Renal cortical epithelial cell (primary cell): ENCODE measurements at regions not wholly inside any gene's neighbourhood (a gene's known extent, or its start where the extent isn't known, plus 50 kb on each side); places are given as distances from the start of the nearest gene placed in this dataset.
A peak's percentile ranks its signal among the peaks of the same experiment; 100 is the strongest.

Source experiments
- DNase-seq: peaks from one replicate; pipeline ENCODE4 v3.0.0-alpha.2; 2011; ENCODE audit warnings: low read depth

DNA sequence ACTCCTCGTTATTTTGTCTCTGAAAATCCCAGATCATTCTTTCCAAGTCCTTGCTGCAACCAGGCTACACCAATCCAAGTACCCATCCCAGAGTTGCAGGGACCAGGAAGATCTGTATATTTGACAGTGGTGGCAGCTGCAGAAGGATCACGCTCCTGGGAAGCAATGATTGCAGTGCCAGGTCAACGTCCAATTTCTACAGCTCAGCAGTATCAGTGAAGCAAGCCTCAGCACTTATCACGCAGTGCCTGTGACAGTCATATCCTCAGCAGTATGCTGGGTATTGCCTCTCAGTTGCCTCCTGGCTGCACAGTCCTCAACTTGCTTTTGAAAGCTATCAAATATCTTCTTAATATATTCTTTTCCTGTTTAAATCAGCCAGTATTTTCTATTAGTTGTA, 66.7 kb downstream of the BARHL2 start:
- no peak for DNase-seq

DNA sequence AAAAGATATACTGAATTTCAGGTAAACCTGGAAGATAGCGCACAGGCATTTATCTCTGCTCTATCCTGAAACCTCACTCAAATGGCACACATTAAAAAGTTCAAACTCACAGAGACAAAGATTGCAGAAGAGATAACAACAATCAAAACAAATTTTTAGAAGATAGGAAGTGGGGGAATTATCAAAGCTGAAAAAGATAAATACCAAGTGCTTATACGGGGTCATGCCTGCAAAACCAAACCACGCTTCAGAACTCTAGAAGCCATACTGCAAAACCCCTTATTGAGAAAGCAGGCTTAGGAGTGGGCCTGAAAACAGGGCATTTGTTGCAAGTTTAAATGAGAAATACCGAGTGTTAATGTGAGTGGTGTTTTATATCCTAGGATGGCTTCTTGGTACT, 76.8 kb downstream of the BARHL2 start:
- no peak for DNase-seq

DNA sequence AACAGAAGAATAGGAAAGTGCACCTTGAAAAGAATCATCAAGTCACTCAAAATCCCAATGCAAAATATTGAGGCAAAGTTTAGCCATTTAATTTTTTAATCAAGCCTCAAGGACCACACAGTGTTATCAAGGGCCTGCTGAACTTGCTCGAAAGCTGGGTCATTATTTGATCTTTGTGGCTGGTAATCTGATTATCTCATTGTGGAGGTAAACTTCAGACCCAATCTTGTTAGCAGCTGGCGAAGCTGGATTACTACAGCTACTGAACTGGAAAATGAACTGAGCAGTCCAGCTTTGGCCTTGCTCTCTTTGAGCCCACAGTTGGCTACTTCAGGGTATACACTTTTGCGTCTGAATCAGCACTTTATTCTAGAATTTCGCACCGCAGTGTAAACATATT, 94.4 kb downstream of the BARHL2 start:
- no peak for DNase-seq

DNA sequence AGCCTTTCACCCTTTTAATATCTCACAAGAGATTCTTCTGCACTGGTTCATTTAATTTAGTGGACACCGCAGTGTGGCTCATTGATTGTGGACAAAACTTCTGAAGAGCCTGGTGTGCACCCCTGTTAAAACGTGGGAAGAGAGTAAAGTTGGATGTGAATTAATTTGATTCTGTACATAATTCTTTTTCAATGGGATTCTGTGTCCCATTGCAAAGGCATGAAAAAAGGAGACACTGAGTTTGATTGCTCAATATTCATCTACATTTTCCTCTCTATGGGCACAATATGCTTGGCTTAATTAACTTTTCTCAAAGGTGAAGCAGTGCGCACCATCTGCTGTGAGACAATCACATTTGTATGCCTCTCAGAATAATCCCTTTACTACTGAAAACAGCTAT, 95.1 kb downstream of the BARHL2 start:
- DNase-seq, result no peak

DNA sequence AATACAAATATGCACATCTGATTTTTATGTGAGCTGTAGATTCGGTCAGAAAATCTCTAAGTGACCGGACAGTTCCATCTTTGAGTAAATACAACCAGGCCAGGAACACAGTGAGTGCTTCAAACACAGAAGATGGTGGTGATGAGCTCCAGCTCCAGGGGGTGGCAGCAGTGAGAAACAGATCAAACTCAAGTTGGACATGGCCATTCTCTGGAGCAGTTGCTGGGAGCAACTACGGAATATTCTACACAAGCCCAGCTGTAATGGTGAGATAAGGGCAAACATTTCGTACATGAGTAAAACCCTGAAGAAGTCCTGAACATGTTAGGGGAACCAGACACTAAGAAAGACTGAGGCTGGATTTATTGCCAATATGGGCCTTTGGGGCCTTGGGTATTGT, 100.7 kb downstream of the BARHL2 start:
- no peak for DNase-seq

DNA sequence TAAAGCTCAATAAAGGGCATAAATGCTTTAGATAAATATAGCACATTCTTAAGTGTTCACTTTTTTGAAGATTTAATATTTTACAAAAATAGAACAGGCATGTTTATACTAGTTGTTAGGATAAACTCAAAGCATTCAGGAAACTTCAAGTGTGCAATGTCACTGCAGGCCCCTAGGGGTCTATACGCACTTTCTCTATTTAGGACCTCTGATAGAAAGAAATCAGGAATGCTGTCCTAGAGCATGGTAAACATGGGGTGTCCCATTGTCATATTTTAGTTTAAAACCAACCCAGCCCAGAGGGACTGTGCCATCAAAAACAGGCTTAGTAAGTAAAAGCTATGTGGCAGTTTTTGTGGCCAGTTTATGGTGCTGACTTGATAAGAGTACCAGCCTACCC, 102.2 kb downstream of the BARHL2 start:
- no peak for DNase-seq

DNA sequence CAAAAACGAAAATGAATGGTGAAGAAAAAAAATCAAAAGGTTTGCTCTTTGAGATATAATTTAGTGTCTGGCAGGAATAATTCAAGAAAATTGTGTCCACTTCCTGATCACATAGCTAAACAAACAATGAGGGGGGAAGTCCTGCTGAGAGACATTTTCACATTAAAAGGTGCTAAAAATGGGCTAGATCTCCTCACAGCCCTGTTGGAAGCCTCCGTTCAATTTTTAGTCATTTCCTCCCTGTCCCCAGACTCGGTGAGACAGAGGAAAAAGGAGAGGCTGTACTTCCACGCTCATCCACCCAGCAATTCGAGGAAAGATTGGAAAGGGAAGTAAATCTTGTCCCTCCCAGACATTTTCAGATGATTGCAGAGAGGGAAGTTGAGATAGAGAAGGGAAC, 103.7 kb downstream of the BARHL2 start:
- no peak for DNase-seq

DNA sequence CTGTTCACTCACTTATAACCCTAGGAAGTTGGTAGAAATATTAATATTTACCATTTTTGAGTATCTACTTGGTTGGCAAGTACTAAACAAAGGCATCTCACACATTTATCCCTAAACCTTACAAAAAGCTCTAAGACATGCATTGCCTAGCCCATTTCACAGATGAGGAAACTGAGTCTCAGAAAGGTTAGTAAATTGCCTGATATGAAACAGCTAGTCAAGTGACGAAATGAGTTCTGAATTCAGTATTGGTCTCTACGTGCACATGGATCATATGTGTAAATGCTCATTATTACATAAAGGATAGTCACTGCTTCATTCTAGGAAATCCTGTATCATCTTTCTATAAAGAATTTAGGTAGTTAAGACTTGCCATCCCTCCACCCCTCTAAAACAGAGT, 105.1 kb downstream of the BARHL2 start:
- no peak for DNase-seq

DNA sequence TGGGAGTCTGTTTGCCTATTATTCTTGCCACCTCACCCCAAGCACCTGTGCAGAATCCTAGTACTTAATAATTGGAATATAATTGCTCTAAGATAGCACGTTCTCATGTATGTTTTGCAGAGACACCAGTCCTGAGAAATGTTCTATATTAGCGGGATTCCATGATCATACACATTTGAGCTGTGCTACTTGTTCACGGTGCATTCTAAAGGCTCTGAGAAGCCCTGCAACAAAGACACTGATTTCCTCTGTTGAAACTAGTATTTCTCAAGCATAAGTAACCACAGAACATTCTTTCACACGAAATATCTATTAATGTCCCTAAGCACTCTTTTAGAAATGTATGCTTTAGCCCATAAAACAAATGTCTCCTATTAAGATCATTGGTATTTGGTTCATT, 109.4 kb downstream of the BARHL2 start:
- DNase-seq, result no peak

DNA sequence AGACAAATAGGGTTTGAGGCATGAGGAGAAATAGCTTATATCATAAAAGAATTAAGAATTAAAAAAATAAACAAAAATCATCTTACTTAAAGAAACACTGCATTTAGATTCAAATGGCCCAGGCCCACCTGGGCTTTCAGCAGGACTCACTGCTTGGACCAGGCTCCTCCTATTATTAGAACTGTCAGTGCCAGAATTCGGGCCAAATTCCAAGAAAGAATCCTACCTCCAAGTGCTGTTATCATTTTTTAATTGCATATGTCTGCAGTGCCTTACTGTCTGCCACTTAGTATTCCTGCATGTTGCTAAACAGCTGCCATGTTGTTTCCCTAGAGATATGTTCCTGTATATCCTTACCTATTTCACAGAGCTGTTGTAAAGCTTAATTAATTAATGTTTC, 112.0 kb downstream of the BARHL2 start:
- DNase-seq, result no peak

DNA sequence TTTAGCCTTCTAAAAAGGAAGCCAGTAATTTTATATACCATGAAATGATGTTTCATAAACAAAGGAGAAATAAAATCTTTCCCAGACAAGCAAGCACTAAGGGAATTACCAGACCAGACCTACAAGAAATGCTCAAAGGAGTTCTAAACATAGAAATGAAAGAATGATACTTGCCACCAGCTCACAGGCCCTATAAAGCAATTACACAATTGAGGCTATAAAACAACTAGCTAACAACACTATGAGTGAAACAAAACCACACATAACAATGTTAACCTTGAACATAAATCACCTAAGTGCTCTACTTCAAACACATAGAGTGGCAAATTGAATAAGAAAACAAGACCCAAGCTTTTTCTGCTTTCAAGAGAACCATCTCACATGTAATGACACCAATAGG, 123.8 kb downstream of the BARHL2 start:
- DNase-seq, result no peak

DNA sequence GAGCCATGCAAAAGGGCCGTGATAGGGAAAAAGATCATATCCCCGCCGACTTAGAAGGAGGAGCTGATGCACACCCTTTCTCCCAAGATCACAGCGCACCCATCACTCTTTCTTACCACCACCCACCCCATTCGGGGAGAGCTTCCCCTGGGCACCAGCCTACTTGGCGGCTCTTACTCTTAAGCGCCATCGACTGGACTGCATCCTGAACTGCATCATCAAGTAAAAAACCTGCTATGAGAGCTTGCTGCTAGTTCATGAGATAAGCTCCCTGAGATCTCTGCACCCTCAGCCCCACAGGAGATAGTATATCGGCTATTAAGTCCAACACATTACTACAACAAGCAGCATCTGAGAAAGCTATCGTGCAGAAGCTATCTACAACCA, 125.1 kb downstream of the BARHL2 start:
- no peak for DNase-seq

DNA sequence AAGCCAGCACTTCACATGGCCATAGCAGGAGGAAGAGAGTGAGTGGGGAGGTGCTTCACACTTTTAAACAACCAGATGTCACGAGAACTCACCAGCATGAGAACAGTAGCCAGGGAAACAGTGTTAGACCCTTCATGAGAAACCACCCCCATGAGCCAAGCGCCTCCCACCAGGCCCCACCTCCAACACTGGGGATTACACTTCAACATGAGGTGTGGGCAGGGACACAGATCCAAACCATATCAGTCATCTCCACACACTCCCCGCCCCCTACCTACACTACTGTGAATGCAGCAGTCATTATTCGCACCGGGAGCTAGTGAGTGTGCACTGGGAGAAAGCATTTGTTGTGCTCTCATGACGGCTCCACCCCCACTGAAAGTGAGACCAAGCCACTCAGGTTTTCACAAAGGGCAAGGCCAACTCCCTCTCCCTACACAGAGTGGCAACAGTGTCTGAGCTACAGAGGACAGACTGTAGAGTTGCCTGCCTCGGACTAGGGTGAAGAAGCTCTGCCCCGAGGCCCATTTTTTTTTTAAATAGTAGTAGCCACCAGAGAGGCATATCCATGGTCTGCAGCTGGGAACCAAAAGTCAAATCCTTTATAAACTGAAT, 125.6 kb downstream of the BARHL2 start:
- no peak for DNase-seq

DNA sequence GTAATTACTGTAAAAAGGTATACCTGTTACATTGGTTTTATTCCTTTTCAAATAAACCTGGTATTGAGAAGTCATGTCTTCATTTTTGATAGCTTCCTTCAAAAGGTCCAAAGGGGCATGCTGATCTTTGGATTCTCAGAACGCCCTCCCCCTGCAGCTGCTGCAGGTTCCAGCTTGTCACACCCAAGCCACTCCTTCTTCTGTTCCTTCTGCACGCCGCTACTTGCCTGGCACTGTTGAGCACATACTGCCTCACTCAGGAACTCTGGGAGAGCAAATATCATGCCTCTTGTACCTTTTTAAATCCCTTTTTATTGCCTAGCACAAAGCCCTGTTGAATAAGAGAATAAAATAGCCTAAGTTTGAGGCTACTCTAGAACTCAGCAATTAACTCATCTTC, 136.9 kb downstream of the BARHL2 start:
- DNase-seq, result no peak

DNA sequence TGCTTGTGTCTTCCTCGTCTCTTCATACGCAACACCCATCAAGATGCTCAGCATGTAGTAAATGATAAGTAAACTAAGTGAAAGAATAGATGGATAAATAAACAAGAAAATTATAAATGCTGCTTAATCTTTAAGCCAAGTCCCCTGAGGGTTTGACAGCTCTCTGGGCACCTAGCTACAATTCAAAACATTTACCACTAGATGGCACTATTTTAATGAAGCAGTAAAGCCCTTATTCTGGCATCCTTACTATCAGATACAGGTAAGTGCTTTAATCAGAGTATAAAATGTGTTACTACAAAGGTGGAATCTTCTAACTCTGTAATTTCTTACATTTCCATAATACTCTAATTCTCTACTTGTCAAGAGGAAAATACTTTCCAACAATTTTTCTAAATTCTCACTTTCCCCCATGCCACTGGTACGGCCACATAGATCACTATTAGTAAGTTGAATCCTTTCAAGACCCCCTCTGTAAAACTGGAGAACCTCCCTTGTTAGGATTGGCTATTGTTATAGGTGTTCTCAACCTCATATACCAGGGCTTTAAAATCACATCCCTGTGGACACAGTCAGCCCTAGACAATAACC, 137.8 kb downstream of the BARHL2 start:
- DNase-seq, result peak; percentile 58

DNA sequence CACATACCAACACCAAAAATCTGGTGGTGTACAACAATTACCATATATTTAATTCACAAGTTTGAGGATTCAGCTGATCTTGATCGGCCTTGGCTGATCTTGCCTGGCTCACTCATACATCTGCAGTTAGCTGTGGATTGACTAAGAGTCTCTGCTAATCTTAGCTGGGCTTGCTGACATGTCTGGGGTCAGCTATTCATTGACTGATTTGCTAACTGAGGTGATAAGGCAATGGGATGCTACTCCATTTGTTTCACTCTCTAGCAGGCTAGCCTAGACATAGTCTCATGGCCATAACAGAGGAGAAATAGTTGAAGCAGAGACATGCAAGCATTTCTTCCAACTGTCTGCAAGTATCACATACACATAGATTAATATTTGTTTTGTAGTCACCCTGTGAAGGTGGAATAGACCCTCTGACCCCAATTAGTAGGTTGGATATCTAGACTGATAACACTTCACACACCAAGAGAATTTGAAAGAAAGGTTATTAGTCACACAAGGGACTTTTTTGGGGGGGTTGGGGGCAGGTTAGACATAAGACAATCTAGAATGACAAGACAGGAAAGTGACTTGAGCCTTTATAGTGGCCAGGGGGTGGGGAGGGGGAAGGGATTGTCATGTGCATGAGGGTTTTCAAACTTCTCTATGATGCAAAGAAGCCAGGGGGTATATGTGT, 142.3 kb downstream of the BARHL2 start:
- no peak for DNase-seq

DNA sequence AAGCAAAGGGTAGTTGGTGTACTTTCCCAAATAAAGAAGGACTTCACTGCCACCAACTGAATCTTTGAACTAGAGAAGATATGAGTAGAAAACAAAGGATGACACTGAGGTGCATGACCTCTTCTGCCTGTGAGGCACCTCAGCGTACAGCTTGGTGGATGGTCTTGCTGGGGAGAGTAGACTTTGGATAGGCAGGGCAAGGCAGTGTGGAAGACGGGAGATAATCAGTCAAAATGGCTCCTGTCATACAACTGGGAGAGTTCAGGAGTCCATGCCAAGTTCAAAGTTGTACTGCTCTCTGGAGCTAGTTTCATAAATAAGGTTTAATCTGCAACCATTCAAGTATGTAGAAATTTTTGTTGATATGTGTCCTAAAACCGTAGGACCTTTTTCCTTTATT, 143.4 kb downstream of the BARHL2 start:
- no peak for DNase-seq

DNA sequence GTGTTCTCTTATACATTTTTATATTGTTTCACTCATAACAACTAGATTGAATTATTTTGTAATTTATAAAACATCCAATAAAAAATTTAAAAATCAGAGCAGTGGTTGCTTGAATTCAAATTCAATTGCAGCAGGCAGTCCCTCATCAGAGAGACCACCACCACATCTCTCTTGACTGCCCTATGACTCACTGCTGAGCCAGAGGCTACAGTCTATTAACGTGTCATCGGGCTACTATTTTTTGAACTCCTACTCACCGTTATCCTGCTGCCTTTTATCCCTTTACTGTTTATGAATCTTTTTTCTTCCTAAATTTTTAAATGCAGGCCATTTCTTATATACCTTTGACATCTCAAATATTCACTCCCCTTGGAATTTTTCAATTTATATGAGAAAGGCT, 144.7 kb downstream of the BARHL2 start:
- no peak for DNase-seq

DNA sequence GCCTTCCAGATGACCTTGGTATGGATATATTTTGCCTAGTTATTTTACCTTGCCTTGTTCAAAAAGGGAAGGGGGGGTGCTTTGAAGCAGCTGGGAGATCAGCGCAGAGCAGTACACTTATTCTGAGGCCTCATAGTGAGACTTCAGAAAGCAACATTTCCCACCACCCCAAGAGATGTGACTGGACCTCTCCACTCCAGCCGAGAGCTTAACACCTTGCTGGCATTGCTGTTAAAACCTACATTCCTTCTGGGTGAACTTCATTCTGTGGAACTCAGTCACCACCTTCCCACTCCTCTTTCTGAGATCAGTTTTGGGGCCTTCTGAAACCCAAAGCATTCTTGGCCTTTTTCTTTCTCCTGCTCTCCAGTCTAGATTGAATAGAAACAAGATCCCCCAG, 148.7 kb downstream of the BARHL2 start:
- DNase-seq, result no peak

DNA sequence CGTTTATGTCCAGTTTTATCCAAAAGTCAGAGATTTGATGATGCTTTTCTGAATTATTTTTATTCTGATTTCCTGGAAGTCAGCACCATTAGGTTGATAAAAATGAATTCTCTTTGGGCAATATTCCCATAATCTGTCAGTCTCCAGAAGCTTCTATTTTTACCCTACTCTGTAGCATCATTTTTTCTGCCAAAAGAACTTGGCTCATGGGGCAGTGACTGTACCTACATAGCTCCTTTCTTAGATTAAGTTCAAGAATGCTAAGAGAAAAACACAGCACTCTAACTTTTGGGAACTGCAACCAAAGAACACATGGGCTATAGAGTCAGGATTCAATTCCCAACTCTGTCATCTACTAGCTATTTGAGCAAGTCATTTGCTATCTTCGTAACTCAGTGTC, 152.9 kb downstream of the BARHL2 start:
- no peak for DNase-seq

DNA sequence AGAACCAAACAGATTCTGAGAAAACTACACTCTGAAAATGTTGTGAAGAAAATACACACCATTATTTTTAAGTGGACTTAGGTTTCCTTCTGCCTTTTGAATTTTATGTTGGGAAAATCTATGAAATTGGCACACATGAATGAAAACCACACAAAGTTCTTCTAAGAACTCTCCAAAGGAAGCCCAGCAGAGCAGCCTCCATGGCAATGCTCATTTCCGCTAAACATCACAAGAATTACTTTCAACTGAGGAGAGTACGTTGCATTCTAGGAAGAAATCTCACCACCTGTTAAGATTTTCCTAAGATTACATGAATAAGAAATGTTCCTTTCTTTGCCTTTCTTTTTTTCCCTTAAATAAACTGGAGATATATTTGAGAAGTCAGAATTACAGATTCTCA, 154.2 kb downstream of the BARHL2 start:
- DNase-seq, result no peak

DNA sequence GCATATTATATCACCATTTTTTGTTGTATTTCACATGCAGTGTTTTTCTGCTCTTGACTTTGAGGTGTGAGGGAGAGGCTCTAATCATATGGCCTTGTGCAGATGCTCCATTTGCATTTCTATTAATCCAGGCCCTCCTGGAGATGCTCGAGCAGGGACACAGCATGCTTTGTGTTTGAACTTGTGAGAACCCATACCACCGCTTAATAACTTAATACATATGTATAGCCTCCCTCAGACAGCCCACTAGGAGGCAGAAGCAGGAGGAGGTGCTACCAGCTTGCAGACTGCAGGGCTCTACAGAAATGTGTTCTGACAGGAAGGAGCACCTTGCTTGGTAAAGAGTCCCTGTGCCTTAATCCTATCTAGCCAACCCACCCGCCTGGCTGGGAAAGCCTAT, 155.2 kb downstream of the BARHL2 start:
- DNase-seq, result no peak

DNA sequence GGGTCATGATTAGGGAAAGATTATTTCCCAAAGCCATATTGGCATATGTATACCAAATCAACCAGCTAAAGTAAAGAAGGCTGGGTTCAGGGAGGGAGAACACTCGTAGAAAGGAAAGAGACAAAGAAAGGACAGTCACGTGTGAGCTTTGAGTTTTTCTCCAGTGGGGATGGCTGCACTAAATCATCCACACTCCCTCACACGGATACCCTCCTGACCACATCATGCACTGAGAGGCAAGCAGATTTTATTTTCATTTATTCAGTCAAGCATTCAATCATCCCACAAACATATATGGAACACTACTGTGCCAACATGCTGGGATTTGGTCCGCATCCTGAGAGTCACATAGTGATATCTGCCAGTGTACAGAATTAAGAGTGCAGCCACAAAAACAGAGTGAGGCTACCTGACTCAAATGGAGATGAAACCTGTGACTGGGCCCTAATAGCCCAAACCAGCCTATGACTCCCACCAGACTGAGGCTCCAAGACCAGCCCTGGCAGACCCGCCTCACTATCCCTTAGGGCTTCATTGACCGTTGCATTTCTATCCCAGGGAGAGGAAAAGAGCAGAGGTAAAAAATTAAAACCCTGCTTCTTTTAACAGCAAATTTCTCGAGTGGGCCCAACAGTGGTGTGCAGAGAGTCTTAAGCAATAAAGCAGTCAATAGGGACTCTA, 155.9 kb downstream of the BARHL2 start:
- DNase-seq, result no peak
